Endodermal cell (in vitro differentiated cells): ENCODE measurements at regions not wholly inside any gene's neighbourhood (a gene's known extent, or its start where the extent isn't known, plus 50 kb on each side); places are given as distances from the start of the nearest gene placed in this dataset.

ENCODE experiments used
- DNase-seq: peaks from one replicate; pipeline ENCODE4 v3.0.0-alpha.2; 2017
- H3K27ac ChIP-seq: 2 replicates; pipeline ENCODE4 v1.5.1; 2013; ENCODE audit warnings: mild to moderate bottlenecking, low read depth, low read length, moderate library complexity
- H3K27me3 ChIP-seq: 2 replicates; pipeline ENCODE4 v1.6.1; 2013; ENCODE audit warnings: mild to moderate bottlenecking, low read length, moderate library complexity; ENCODE audit not compliant: insufficient read depth, control insufficient read depth, poor library complexity, severe bottlenecking
- H3K36me3 ChIP-seq: 2 replicates; pipeline ENCODE4 v1.7.0; 2013; ENCODE audit warnings: mild to moderate bottlenecking, low read length, moderate library complexity; ENCODE audit not compliant: control insufficient read depth, insufficient read depth
- H3K4me1 ChIP-seq: one replicate; pipeline ENCODE4 v1.7.0; 2013; ENCODE audit warnings: low read length; ENCODE audit not compliant: control insufficient read depth, insufficient read depth
- H3K4me3 ChIP-seq: 2 replicates; pipeline ENCODE4 v1.5.1; 2013; ENCODE audit warnings: mild to moderate bottlenecking, low read length, moderate library complexity
- H3K9ac ChIP-seq: 2 replicates; pipeline ENCODE4 v1.6.1; 2013; ENCODE audit warnings: mild to moderate bottlenecking, low read length, moderate library complexity; ENCODE audit not compliant: poor library complexity, severe bottlenecking; ENCODE audit errors: extremely low read depth
- H3K9me3 ChIP-seq: 2 replicates; pipeline ENCODE4 v1.6.1; 2013; ENCODE audit warnings: mild to moderate bottlenecking, low read length, moderate library complexity; ENCODE audit not compliant: control insufficient read depth
- H3K27ac Mint-ChIP-seq: 2 replicates; pipeline ENCODE4 v1.8.0; 2020; ENCODE audit warnings: mixed read lengths
- H3K27me3 Mint-ChIP-seq: 2 replicates; pipeline ENCODE4 v1.8.0; 2021; ENCODE audit warnings: mild to moderate bottlenecking, mixed read lengths; ENCODE audit not compliant: insufficient read depth
- H3K36me3 Mint-ChIP-seq: 2 replicates; pipeline ENCODE4 v1.8.0; 2020; ENCODE audit warnings: low read depth, mixed read lengths
- H3K4me1 Mint-ChIP-seq: 2 replicates; pipeline ENCODE4 v1.8.0; 2020; ENCODE audit warnings: mixed read lengths
- H3K4me3 Mint-ChIP-seq: 2 replicates; pipeline ENCODE4 v1.8.0; 2020; ENCODE audit warnings: mild to moderate bottlenecking, moderate library complexity, mixed read lengths
- H3K9me3 Mint-ChIP-seq: 2 replicates; pipeline ENCODE4 v1.8.0; 2020; ENCODE audit warnings: mild to moderate bottlenecking, mixed read lengths
- WGBS, 2 experiments: methylation state at CpG; one replicate each; pipeline versions ENCODE4 v1.1.5 to v1.1.7; 2013; ENCODE audit warnings: missing lambda C conversion rate in 2 of 2, mixed read lengths in 1 of 2; ENCODE audit not compliant: insufficient coverage in 1 of 2, insufficient read length in 1 of 2; 5-methylcytosine and 5-hydroxymethylcytosine counted together
- TF ChIP-seq, protein P1 (sequence below): fragments of 200-600 bp; sonication (generic); conservative IDR thresholded peaks from 2 replicates; pipeline ENCODE4 v1.5.0; 2021; ENCODE audit warnings: antibody characterized with exemption, mild to moderate bottlenecking

DNA sequence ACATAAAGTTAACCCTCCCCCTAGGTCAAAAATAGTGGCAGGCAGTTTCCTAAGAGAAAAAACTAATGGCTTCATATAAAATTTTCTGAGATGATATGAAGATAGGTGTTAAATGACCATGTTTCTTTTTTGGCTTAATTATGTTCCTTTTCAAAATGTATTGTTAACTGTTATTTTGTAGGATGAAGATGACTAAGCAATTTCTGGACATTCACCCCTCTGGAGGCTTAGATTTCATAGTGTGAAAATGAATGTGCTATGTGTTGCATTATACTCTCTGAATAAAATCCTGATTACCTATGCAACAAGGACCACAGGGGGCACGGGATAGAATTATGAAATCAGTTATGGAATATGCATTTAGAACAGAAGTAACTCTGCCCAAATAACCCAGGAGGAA is 233.5 kb downstream of the MRPS30 start:
- 100% methylated on average over 1 of the region's 1 CpG; no CpG with 5 or more reads in 1 of the 2 experiments for WGBS, 2 experiments
- no peak overlapping the region for H3K9ac ChIP-seq
- H3K4me3 ChIP-seq = no peak overlapping the region
- Mint-ChIP-seq H3K27ac (no peak overlapping the region), H3K27me3 (peaks cover 10% of the 10 kb centered on the region), H3K4me1 (peaks cover 4% of the 10 kb centered on the region), H3K4me3 (no peak overlapping the region), H3K9me3 (no peaks in the 10 kb centered on the region), H3K36me3 (no peaks in the 10 kb centered on the region)
- TF ChIP-seq, protein P1, sequence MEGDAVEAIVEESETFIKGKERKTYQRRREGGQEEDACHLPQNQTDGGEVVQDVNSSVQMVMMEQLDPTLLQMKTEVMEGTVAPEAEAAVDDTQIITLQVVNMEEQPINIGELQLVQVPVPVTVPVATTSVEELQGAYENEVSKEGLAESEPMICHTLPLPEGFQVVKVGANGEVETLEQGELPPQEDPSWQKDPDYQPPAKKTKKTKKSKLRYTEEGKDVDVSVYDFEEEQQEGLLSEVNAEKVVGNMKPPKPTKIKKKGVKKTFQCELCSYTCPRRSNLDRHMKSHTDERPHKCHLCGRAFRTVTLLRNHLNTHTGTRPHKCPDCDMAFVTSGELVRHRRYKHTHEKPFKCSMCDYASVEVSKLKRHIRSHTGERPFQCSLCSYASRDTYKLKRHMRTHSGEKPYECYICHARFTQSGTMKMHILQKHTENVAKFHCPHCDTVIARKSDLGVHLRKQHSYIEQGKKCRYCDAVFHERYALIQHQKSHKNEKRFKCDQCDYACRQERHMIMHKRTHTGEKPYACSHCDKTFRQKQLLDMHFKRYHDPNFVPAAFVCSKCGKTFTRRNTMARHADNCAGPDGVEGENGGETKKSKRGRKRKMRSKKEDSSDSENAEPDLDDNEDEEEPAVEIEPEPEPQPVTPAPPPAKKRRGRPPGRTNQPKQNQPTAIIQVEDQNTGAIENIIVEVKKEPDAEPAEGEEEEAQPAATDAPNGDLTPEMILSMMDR = no peak
- no peak overlapping the region for H3K27ac ChIP-seq
- peaks cover 4% of the 10 kb centered on the region for H3K27me3 ChIP-seq
- H3K9me3 ChIP-seq = no peaks in the 10 kb centered on the region
- no peaks in the 10 kb centered on the region for H3K36me3 ChIP-seq
- no peaks in the 10 kb centered on the region for H3K4me1 ChIP-seq
- DNase-seq = no peak

DNA sequence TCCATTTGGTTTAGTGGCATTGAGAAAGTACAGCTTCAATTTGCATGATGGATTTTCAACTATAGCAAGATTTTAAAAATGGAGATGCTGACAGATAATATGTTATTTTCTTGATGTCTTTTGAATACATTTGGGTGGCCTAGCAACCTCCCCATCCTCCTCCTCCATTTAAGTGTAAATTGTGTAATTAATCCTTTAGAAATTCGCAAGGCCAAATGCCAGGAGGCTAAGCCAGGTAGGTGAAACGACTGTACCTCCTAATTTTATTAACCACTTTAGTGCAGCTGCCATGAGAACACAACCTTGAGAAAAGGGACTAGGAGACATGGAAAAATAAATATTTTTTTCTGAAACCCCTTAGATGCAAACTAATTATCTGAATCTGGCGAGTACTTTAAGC is 248.8 kb downstream of the MRPS30 start:
- no peak for DNase-seq
- Mint-ChIP-seq H3K4me3 (no peak overlapping the region), H3K9me3 (no peaks in the 10 kb centered on the region), H3K27ac (no peak overlapping the region), H3K27me3 (no peaks in the 10 kb centered on the region), H3K36me3 (no peaks in the 10 kb centered on the region), H3K4me1 (peaks cover 3% of the 10 kb centered on the region)
- Histone ChIP-seq H3K27me3 (no peaks in the 10 kb centered on the region), H3K4me3 (no peak overlapping the region), H3K4me1 (no peaks in the 10 kb centered on the region), H3K9ac (no peak overlapping the region), H3K36me3 (no peaks in the 10 kb centered on the region), H3K27ac (no peak overlapping the region), H3K9me3 (no peaks in the 10 kb centered on the region)
- 56 to 100% methylated on average over 1 to 3 of the region's 3 CpGs for WGBS, 2 experiments
- TF ChIP-seq, protein P1 = no peak

DNA sequence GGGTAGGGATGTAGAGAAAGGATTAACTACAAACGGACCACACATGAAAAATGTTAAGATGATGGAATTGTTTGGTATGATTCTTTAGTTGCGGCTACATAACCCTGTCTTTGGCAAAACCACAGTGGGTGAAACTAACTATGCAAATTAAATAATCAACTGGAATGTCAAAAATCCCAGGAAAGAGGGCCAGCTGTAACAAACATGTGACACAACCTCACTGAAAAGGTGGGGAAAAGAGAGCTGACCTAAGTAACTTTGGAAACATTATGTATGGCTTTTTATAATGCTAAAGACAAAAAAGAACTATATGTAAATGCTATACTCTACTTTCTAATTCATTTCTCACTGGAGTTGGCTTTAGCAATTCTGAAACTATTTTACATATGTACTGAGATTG is 252.0 kb downstream of the MRPS30 start:
- Mint-ChIP-seq H3K27me3 (no peaks in the 10 kb centered on the region), H3K27ac (peak overlapping the region; percentile 66), H3K9me3 (no peaks in the 10 kb centered on the region), H3K4me1 (peaks cover 6% of the 10 kb centered on the region), H3K36me3 (no peaks in the 10 kb centered on the region), H3K4me3 (no peak overlapping the region)
- Histone ChIP-seq H3K27me3 (no peaks in the 10 kb centered on the region), H3K36me3 (no peaks in the 10 kb centered on the region), H3K9me3 (no peaks in the 10 kb centered on the region), H3K9ac (no peak overlapping the region), H3K4me1 (no peaks in the 10 kb centered on the region), H3K27ac (no peak overlapping the region), H3K4me3 (no peak overlapping the region)
- no peak for DNase-seq
- 33 to 60% methylated on average over 1 to 2 of the region's 2 CpGs for WGBS, 2 experiments
- TF ChIP-seq, protein P1 = no peak
